Inflammatory macrophage (primary cell): ENCODE measurements at regions not wholly inside any gene's neighbourhood (a gene's known extent, or its start where the extent isn't known, plus 50 kb on each side); places are given as distances from the start of the nearest gene placed in this dataset.
"Not testable (repeated sequence)": the region's sequence is repeated elsewhere in the genome, so short reads cannot be mapped to it uniquely, and the experiment has no call there.

Source experiments
- DNase-seq, 2 donors: peaks; one replicate each; pipeline ENCODE4 v3.0.0-alpha.2; 2020 to 2022

- DNase-seq: no peak
Observed at GRCh38 chr12:5267603-5268423, 164.1 kb upstream of the NTF3 start.

GRCh38 chr12:5268424-5269210, 163.3 kb upstream of the NTF3 start:
- no peak for DNase-seq

DNA sequence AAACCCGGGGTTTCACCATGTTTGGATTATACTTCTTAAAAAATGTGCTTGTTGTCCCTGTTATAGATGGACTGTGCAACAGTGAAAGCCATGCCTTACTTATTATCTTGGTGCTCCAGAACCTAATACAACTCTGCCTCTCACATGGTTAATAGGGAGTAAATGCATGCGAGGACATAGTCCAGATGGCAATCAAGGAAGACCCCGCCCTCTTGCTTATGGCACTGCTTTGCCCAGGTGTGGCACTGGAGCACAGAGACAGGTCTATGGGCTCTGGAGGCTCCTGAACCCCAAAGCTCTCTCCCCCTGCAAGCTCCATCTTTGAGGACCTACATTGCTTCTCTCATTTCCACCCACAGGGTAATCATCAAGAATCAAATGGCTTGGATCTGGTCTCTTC, 162.1 kb upstream of the NTF3 start:
- DNase-seq: no peak

- no peak for DNase-seq
Observed at GRCh38 chr12:5272018-5272785, 159.7 kb upstream of the NTF3 start.

- no peak for DNase-seq
Observed at GRCh38 chr12:5273709-5274108, 158.2 kb upstream of the NTF3 start.

DNA sequence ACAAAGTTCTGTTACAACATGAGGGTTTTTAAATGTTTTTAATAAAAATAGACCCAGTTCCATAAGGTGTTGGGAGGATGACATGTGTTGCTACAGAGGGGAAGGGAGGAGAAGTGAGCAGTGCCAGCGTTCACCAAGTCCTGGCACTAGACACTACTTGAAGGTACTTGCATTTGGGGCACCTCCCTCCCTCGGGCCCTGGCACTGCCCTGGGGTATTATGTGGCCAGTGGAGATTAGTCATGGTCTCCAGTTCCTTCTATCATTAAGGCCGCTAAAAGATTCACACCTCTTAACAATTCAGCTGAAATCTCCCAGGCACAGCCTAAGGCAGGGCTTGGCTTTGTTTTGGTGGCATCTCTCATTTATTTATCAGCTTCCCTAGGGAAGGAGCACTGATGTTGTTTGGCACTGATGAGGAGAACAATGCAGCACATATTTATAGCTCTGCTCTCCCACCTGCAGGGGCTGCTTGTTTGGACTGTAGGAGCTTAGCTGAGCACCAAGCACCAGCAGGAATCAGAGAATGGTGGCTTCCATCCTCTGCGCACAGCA, 155.5 kb upstream of the NTF3 start:
- DNase-seq: no peak

DNA sequence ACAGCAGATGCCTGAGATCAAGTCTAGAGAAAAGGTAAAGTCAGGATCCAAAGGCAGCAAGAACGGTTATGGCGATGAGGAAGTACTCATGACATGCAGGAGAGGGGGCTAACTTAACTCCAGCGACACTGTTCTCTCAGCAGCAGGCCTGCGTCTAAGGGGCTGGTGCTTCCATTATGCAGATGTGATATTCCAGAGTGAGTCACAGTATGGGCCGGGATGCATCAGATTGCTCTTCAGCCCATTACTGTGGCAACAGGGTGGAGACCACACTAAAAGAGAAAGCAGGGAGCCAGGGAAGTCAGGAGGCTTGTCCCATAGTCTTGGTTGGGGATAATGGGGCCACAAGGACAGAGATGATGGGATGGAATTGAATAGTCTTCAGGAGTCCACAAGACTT, 151.8 kb upstream of the NTF3 start:
- DNase-seq: no peak

GRCh38 chr12:5290368-5290767, 141.5 kb upstream of the NTF3 start:
- DNase-seq: not testable (repeated sequence)

- DNase-seq: no peak
Observed at GRCh38 chr12:5292651-5293050, 139.3 kb upstream of the NTF3 start.

- DNase-seq: no peak
Observed at GRCh38 chr12:5293773-5294172, 138.1 kb upstream of the NTF3 start.

GRCh38 chr12:5294274-5295070, 137.4 kb upstream of the NTF3 start:
- no peak for DNase-seq

DNA sequence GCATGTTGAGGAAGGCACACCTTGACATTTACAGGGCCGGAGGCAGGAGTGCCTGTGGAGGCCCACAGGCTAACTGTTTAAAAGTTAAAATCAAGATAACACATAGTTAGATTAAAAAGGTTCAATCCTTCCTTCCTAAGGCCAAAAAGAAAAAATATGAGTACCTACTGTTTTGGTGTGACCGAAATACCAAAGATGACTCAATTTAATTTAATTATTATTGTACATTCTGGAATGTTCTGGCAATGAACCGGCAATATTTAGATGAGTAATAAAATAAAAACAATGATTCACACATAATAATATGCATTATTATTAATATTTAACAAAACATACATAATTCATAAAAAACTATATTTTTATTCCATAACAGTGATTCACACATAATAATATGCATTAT, 136.8 kb upstream of the NTF3 start:
- no peak for DNase-seq

DNA sequence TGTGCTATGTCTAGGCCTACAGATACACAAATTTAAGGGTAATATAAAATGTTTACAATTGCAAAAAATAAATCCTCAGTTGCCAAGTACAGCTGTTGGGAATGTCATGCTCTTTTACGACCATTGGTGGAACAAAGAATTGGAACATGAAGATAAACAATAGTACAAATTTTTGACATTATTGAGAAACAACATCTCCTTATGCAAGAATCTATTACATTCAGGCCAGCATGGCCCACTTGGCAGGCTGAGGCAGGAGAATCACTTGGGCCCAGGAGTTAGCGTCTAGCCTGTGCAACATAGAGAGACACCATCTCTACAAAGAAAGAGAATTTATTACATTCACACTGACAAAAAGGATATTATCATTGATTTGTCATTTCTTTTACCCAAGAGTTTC, 135.9 kb upstream of the NTF3 start:
- DNase-seq: no peak

DNA sequence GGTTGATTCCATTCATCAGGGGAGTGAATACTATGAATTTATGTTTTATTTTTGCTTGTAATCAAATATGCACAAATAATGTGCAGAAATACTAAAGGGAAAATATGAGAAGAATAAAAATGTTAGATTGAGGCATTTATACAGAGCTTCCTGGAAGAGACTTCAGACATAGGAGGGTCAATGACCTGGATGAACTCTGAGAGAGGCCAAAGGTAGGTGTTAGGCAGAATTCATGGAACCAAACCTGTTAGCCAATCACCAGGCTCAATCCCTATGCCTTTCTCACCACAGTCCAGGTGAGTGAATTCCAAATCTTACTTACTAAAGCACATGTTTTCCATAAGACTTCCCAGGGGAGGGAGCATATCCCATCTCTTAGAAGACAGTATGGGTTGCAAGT, 130.4 kb upstream of the NTF3 start:
- DNase-seq: no peak

DNA sequence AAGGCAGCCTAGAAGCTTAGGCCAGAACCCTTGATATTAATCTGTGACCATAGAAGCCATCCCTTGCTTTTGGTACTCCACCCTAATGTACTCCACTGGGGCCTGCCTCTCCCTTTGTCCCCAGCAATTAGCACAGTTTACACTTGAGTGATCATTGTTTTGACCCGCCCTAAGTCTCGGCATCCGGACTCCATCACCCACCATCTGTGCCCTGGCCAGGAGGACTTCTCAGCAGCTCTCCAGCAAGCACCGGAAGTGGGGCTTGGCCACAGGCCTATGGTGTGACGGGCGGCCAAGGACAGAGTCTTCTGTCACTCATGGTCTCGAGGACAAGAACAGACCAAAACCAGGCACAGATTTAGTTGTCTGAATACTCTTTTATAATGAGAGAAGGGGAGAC, 126.5 kb upstream of the NTF3 start:
- no peak for DNase-seq

- no peak for DNase-seq
Observed at GRCh38 chr12:5305886-5306545, 125.9 kb upstream of the NTF3 start.

- no peak for DNase-seq
Observed at GRCh38 chr12:5307065-5307464, 124.8 kb upstream of the NTF3 start.

DNA sequence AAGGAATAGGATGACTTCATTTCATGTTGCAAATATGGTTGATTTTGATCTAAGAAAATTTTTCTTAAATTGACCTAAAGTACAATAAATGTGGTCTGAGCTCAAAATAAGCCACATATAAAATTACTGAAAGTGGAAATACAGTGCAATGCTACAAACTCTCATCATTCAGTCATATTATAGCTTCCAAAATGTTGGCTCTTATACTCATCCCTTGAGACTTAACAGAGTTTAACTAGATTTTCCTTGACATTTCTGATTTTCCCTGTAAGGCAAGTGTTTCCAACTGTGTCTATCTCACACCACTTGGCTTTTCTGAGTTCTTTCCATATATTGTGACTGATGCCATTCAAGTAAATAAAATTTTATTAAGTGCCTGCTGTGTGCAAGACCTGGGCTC, 123.7 kb upstream of the NTF3 start:
- no peak for DNase-seq

GRCh38 chr12:5308996-5309395, 122.9 kb upstream of the NTF3 start:
- no peak for DNase-seq

- DNase-seq: no peak
Observed at GRCh38 chr12:5309654-5310053, 122.3 kb upstream of the NTF3 start.

DNA sequence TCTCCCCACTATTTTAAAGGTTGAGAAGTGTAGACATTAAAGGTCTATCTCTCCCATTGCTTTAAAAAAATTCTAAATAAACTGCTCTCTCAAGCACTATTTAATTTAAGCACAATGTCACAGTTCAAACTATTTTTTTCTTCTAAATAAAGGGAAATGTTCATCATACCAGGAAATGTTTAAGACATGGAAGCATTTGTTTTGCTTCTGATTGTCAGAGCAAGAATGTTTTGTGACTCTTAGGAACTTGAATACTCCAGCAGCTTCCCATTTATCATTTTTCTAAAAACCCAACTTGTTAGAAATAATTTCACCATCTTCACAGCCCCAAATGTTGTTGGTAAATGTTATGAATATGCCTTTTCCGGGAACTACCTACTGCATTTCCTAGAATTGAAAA, 121.8 kb upstream of the NTF3 start:
- no peak for DNase-seq

DNA sequence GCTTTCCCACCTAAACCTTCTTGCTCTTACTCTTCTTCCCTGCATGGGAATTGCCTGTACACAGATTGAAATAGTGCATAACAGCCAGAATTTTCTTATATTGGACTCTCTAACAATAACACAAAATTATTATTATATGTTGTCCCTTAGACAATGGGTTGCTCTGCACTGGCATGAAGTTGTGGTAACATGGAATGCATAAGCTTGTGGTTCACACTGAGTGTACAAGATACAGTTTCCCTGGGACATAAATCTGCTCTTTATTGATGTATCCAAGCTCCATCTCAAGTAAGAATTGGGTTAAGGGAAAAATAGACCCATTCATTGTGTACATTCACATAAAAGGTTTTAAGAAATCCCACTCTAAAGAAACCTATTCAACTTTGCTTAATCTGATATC, 114.4 kb upstream of the NTF3 start:
- no peak for DNase-seq
